Thoracic aorta (tissue), 2 donors: ENCODE measurements at regions not wholly inside any gene's neighbourhood (a gene's known extent, or its start where the extent isn't known, plus 50 kb on each side); places are given as distances from the start of the nearest gene placed in this dataset.

Experiments
- ATAC-seq: fragments of 150-250 bp; one replicate; pipeline ENCODE4 v1.8.0; 2017; ENCODE audit warnings: low read depth; ENCODE audit not compliant: insufficient number of reproducible peaks, low FRiP score
- DNase-seq: peaks from one replicate; pipeline ENCODE4 v3.0.0-alpha.2; 2020; ENCODE audit warnings: low spot score
- H3K27ac ChIP-seq, 2 donors: fragments of 200-600 bp; sonication (generic); 1 replicate in 1 of 2; 2 replicates in 1 of 2; pipeline ENCODE4 v1.5.1; 2016; ENCODE audit warnings: mild to moderate bottlenecking in 2 of 2, moderate library complexity in 2 of 2
- H3K27me3 ChIP-seq: fragments of 200-600 bp; sonication (generic); replicated peaks from 2 replicates; pipeline ENCODE4 v1.6.0; 2016; ENCODE audit warnings: mild to moderate bottlenecking; ENCODE audit not compliant: insufficient read depth
- H3K36me3 ChIP-seq: fragments of 200-600 bp; sonication (generic); one replicate; pipeline ENCODE4 v1.5.1; 2016
- H3K4me1 ChIP-seq, 2 donors: fragments of 200-600 bp; sonication (generic); 1 replicate in 1 of 2; 2 replicates in 1 of 2; pipeline versions ENCODE4 v1.5.1 to v1.6.0; 2016; ENCODE audit warnings: low read depth in 2 of 2, mild to moderate bottlenecking in 1 of 2; ENCODE audit not compliant: control insufficient read depth in 1 of 2
- H3K4me3 ChIP-seq: fragments of 200-600 bp; sonication (generic); 2 replicates; pipeline ENCODE4 v1.5.1; 2016; ENCODE audit warnings: mild to moderate bottlenecking
- H3K9me3 ChIP-seq: fragments of 200-600 bp; sonication (generic); 2 replicates; pipeline ENCODE4 v1.5.1; 2016
- TF ChIP-seq, protein P1 (sequence below): fragments of 200-600 bp; sonication (generic); IDR thresholded peaks from one replicate; pipeline ENCODE4 v1.5.1; 2019; ENCODE audit warnings: antibody characterized with exemption

DNA sequence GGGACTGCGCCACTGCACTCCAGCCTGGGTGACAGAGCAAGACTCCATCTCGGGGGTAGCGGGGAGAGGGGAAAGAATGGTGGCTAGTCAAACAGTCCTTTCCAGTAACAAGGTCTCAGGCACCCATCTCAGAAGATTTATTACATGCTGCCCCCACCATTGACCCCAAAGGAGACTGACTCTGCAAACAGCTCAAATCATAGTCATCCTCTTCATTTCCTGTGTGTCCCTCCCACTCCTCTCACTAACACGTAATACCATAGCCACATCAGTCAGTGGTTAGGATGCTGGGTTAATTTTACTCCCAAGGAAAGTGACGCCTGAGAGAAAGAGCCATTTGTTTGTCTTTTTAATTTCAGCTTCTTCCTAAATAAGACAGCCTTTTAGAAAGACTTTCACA is 56.6 kb upstream of the BET1 start:
- H3K36me3 ChIP-seq, result no peaks in the 10 kb centered on the region
- ATAC-seq, result no peak
- H3K9me3 ChIP-seq, result no peaks in the 10 kb centered on the region
- DNase-seq, result no peak
- no peak overlapping the region for H3K27ac ChIP-seq
- H3K27me3 ChIP-seq, result no peaks in the 10 kb centered on the region
- TF ChIP-seq, protein P1, sequence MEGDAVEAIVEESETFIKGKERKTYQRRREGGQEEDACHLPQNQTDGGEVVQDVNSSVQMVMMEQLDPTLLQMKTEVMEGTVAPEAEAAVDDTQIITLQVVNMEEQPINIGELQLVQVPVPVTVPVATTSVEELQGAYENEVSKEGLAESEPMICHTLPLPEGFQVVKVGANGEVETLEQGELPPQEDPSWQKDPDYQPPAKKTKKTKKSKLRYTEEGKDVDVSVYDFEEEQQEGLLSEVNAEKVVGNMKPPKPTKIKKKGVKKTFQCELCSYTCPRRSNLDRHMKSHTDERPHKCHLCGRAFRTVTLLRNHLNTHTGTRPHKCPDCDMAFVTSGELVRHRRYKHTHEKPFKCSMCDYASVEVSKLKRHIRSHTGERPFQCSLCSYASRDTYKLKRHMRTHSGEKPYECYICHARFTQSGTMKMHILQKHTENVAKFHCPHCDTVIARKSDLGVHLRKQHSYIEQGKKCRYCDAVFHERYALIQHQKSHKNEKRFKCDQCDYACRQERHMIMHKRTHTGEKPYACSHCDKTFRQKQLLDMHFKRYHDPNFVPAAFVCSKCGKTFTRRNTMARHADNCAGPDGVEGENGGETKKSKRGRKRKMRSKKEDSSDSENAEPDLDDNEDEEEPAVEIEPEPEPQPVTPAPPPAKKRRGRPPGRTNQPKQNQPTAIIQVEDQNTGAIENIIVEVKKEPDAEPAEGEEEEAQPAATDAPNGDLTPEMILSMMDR, result no peak
- H3K4me3 ChIP-seq, result no peak overlapping the region
- no peaks in the 10 kb centered on the region for H3K4me1 ChIP-seq

GRCh38 chr7:94061326-94061725 is 57.2 kb upstream of the BET1 start:
- TF ChIP-seq, protein P1, result no peak
- H3K27ac ChIP-seq, result no peak overlapping the region
- H3K36me3 ChIP-seq, result no peaks in the 10 kb centered on the region
- no peak for ATAC-seq
- H3K27me3 ChIP-seq, result no peaks in the 10 kb centered on the region
- no peaks in the 10 kb centered on the region for H3K4me1 ChIP-seq
- H3K9me3 ChIP-seq, result no peaks in the 10 kb centered on the region
- DNase-seq, result no peak
- no peak overlapping the region for H3K4me3 ChIP-seq

DNA sequence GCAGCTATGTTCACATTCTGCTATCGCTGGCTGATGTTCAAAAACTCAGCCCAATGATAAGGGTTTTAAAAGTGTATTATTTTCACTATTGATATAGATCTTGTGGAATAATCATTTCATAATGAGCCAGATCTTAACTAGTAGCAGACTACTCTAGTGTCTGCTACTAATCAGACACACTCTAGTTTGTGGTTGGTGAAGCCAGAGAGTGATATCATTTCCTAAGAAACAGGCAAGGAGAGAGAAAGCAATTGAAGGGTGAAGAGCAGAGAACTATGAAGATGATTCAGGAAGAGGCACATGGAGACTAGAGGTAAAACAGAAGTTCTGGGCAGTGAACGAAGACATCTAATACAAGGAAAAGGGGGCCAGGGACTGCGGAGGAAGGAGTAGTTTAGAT is 58.2 kb upstream of the BET1 start:
- H3K27ac ChIP-seq, result no peak overlapping the region
- ATAC-seq (no peak), DNase-seq (no peak)
- no peak overlapping the region for H3K4me3 ChIP-seq
- H3K4me1 ChIP-seq, result no peaks in the 10 kb centered on the region
- TF ChIP-seq, protein P1, result no peak
- H3K9me3 ChIP-seq, result no peaks in the 10 kb centered on the region
- no peaks in the 10 kb centered on the region for H3K36me3 ChIP-seq
- H3K27me3 ChIP-seq, result no peaks in the 10 kb centered on the region

DNA sequence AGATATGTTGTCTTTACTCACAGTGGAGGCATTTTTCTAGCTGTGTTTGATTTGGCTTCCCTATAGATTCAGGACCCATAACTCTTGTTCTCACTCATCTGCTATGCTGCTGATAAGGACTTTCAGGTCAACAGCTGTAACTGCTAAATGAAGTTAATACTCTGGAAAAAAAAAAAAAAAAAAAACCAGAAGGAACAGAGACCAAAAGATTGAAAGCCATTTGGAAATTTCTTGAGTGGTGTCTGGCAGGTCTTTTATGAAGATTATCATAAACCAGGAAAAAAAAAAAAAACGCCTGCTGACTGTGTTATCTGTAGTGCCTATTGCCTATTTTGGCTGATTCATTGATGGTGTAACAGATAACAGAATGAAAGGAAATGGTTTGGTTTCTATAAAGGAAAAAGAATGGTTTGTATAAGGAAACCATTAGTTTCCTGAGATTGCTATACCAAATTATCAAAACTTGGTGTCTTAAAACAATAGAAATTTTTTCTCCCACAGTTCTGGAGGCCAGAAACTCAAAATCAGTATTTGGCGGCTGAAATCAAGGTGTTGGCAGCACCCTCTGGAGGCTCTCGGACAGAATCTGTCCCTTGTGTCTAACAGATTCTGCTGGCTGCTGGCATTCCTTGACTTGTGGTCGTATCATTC is 60.5 kb upstream of the BET1 start:
- H3K9me3 ChIP-seq, result no peaks in the 10 kb centered on the region
- H3K4me3 ChIP-seq, result no peak overlapping the region
- H3K27me3 ChIP-seq, result no peaks in the 10 kb centered on the region
- no peak overlapping the region for H3K27ac ChIP-seq
- no peaks in the 10 kb centered on the region for H3K36me3 ChIP-seq
- no peak for ATAC-seq
- no peak for DNase-seq
- H3K4me1 ChIP-seq, result no peaks in the 10 kb centered on the region
- TF ChIP-seq, protein P1, result no peak

GRCh38 chr7:94067047-94067446 is 62.9 kb upstream of the BET1 start:
- Histone ChIP-seq H3K27ac (no peak overlapping the region), H3K36me3 (no peaks in the 10 kb centered on the region), H3K9me3 (no peaks in the 10 kb centered on the region), H3K4me1 (no peaks in the 10 kb centered on the region), H3K27me3 (no peaks in the 10 kb centered on the region), H3K4me3 (no peak overlapping the region)
- DNase-seq (no peak), ATAC-seq (no peak)
- TF ChIP-seq, protein P1, result no peak
